HFFc6 (cell line): ENCODE measurements at regions not wholly inside any gene's neighbourhood (a gene's known extent, or its start where the extent isn't known, plus 50 kb on each side); places are given as distances from the start of the nearest gene placed in this dataset.

Experiments
- DNase-seq: peaks from one replicate; pipeline ENCODE4 v3.0.0-alpha.2; 2018
- H3K27ac Mint-ChIP-seq: 2 replicates; pipeline ENCODE4 v1.8.0; 2020; ENCODE audit warnings: mild to moderate bottlenecking, mixed read lengths
- H3K27me3 Mint-ChIP-seq: 2 replicates; pipeline ENCODE4 v1.8.0; 2021; ENCODE audit warnings: mild to moderate bottlenecking, moderate library complexity, mixed read lengths; ENCODE audit not compliant: insufficient read depth
- H3K36me3 Mint-ChIP-seq: 2 replicates; pipeline ENCODE4 v1.8.0; 2021; ENCODE audit warnings: low read depth, mixed read lengths
- H3K4me1 Mint-ChIP-seq: 2 replicates; pipeline ENCODE4 v1.8.0; 2020; ENCODE audit warnings: low read depth, mixed read lengths
- H3K4me3 Mint-ChIP-seq: 2 replicates; pipeline ENCODE4 v1.8.0; 2020; ENCODE audit warnings: mild to moderate bottlenecking, moderate library complexity, mixed read lengths
- H3K9me3 Mint-ChIP-seq: 2 replicates; pipeline ENCODE4 v1.8.0; 2020; ENCODE audit warnings: mild to moderate bottlenecking, mixed read lengths
- TF ChIP-seq, protein P1 (sequence below): fragments of 200-600 bp; sonication (generic); IDR thresholded peaks from 2 replicates; pipeline ENCODE4 v1.5.0; 2021; ENCODE audit warnings: antibody characterized with exemption, mild to moderate bottlenecking

DNA sequence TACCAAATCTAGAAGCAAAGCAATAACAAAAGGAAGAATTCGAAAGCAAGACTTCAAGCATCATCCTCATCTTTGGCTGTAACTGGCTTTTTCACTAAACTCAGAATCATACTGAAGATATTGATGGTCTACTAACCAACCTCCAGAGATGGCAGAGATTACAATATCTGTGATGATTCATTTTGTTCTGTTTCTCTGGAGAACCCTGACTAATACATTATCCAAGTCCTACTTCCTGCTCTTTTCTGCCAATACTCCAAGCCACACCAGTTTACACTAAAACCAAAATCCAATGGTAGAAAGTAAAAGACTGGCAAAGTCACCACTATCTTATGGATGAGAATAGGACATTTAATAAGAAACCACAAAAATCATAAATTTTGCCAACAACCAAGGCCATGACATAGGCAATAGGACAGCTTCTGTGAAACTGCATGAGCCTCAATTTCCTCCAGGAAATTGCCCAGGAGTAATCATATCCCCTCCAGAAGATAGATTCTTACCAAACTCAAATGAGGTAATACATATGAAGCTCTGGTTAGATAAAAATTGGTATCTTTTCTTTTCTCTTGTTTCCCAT, 159.8 kb downstream of the METTL4 start:
- Mint-ChIP-seq H3K4me3 (peak overlapping the region; percentile 42), H3K27ac (peak overlapping the region; percentile 29), H3K36me3 (no peaks in the 10 kb centered on the region)

DNA sequence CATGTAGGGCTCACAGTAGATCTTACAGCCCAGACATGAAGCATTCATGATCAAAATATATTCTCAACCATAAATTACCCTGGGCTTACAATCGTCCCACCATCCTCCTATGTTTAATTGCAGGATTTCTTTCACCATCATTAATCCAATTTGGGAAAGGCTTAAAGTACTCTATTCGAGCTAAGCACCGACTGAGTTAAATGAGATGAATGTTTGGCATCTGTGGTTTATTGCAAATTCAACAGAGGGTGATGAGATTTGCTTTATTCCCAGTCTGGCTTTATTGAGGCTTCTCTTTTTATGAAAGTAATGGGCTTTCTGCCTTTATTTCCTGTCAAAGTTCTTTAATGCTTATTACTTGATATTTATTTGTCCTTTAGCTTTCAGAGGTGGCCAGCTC, 159.0 kb downstream of the METTL4 start:
- no peak for DNase-seq
- Mint-ChIP-seq H3K27me3 (no peaks in the 10 kb centered on the region; the same call in 1 of the 2 replicates), H3K4me1 (peaks cover 63% of the 10 kb centered on the region), H3K27ac (no peak overlapping the region), H3K9me3 (no peaks in the 10 kb centered on the region), H3K4me3 (no peak overlapping the region), H3K36me3 (no peaks in the 10 kb centered on the region)
- TF ChIP-seq, protein P1, sequence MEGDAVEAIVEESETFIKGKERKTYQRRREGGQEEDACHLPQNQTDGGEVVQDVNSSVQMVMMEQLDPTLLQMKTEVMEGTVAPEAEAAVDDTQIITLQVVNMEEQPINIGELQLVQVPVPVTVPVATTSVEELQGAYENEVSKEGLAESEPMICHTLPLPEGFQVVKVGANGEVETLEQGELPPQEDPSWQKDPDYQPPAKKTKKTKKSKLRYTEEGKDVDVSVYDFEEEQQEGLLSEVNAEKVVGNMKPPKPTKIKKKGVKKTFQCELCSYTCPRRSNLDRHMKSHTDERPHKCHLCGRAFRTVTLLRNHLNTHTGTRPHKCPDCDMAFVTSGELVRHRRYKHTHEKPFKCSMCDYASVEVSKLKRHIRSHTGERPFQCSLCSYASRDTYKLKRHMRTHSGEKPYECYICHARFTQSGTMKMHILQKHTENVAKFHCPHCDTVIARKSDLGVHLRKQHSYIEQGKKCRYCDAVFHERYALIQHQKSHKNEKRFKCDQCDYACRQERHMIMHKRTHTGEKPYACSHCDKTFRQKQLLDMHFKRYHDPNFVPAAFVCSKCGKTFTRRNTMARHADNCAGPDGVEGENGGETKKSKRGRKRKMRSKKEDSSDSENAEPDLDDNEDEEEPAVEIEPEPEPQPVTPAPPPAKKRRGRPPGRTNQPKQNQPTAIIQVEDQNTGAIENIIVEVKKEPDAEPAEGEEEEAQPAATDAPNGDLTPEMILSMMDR, result no peak

More for the DNA sequence above, 159.8 kb downstream of the METTL4 start:
- Mint-ChIP-seq H3K27me3 (no peaks in the 10 kb centered on the region; the same call in 1 of the 2 replicates), H3K4me1 (peaks cover 68% of the 10 kb centered on the region), H3K9me3 (no peaks in the 10 kb centered on the region)
- TF ChIP-seq, protein P1, result no peak
- DNase-seq, result no peak

DNA sequence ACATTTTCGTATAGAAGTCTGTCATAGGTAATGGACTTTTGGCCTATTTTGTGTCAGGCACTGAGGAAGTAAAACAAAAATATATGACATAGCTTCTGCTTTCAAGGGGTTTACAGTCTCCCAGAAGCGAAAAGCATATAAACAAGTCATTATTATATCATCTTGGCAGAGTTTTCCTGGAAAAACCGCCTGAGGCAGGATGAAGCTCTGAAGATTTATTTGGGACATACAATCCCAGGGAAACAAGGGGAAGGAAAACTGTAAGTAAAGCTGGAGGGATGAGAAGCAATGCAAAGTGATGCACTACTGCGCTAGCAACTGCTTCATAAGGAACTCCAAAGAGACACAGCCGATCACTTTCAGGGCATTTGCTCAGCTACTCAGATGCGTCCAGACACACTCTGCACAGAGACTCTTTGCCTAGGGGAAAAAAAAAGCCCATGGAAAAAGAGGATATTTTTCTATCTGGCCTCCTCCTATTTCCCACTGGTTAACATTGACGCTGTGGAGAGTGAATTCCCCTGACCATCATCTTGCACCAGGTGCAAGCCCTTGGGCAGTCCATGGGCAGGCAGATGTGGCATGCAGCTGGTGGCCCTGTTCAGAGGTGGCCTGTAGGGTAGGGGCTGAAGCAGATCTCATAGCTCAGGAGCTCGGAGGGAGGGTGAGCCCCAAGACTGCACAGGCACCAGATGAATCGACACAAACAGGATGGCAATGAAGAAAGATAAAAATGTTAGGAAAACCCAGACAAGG, 158.1 kb downstream of the METTL4 start:
- Mint-ChIP-seq H3K36me3 (no peaks in the 10 kb centered on the region), H3K9me3 (no peaks in the 10 kb centered on the region), H3K4me3 (no peak overlapping the region), H3K27me3 (no peaks in the 10 kb centered on the region; the same call in 1 of the 2 replicates), H3K27ac (no peak overlapping the region), H3K4me1 (peaks cover 61% of the 10 kb centered on the region)
- TF ChIP-seq, protein P1, result no peak
- DNase-seq, result no peak

DNA sequence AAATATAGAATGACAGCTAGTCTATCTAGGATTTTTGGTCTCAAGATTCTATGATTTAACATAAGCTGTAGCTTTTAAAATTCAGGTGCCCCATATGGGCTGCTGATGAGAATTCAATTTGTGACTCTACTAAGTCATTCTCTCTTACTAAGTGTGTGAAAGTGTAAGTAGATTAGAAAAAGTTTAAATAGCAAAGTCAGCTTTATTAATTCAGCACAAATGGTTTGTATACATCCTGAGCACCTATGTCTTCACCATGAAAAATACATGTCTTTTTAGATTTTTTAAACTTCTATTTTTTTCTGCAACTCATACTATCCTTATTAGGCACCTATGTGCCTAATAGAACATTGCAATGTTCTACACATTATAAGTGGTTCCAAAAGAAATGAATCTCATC, 157.1 kb downstream of the METTL4 start:
- Mint-ChIP-seq H3K4me1 (peaks cover 63% of the 10 kb centered on the region), H3K27me3 (no peaks in the 10 kb centered on the region; the same call in 1 of the 2 replicates), H3K27ac (no peak overlapping the region), H3K36me3 (no peaks in the 10 kb centered on the region), H3K4me3 (no peak overlapping the region), H3K9me3 (no peaks in the 10 kb centered on the region)
- DNase-seq, result no peak
- TF ChIP-seq, protein P1, result no peak

DNA sequence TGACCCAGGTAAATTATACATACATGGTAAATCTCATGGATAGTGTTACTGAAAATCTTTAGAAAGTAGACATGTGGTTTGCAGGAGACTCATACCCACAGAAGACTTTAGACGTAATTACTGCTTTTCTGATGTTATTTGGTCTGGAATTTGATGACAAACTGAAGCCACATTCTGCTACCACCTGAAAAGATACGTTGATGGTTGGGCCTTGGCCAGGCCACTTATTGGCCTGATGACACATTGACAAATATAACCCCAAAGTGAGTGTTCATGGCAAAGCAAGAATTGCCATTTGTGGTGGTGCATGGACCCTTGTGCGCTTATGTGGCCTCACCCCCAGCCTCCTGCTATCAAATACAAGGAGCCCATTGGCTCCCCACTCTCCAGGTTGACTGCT, 155.6 kb downstream of the METTL4 start:
- Mint-ChIP-seq H3K4me1 (peaks cover 68% of the 10 kb centered on the region), H3K36me3 (no peaks in the 10 kb centered on the region), H3K9me3 (no peaks in the 10 kb centered on the region), H3K27me3 (no peaks in the 10 kb centered on the region; the same call in 1 of the 2 replicates), H3K4me3 (no peak overlapping the region), H3K27ac (no peak overlapping the region)
- TF ChIP-seq, protein P1, result no peak
- no peak for DNase-seq
